22Rv1 (cell line): ENCODE measurements at regions not wholly inside any gene's neighbourhood (a gene's known extent, or its start where the extent isn't known, plus 50 kb on each side); places are given as distances from the start of the nearest gene placed in this dataset.

Experiments used
- H3K27ac ChIP-seq: fragments of 450-650 bp; 2 replicates; pipeline ENCODE4 v1.5.1; 2017
- ZFX ChIP-seq: fragments of 450-650 bp; IDR thresholded peaks from 2 replicates; pipeline ENCODE4 v1.6.1; 2017; ENCODE audit warnings: antibody characterized with exemption, borderline replicate concordance
- TF ChIP-seq, protein P1 (sequence below): fragments of 450-650 bp; IDR thresholded peaks from 2 replicates; pipeline ENCODE4 v1.5.1; 2017; ENCODE audit warnings: mild to moderate bottlenecking

DNA sequence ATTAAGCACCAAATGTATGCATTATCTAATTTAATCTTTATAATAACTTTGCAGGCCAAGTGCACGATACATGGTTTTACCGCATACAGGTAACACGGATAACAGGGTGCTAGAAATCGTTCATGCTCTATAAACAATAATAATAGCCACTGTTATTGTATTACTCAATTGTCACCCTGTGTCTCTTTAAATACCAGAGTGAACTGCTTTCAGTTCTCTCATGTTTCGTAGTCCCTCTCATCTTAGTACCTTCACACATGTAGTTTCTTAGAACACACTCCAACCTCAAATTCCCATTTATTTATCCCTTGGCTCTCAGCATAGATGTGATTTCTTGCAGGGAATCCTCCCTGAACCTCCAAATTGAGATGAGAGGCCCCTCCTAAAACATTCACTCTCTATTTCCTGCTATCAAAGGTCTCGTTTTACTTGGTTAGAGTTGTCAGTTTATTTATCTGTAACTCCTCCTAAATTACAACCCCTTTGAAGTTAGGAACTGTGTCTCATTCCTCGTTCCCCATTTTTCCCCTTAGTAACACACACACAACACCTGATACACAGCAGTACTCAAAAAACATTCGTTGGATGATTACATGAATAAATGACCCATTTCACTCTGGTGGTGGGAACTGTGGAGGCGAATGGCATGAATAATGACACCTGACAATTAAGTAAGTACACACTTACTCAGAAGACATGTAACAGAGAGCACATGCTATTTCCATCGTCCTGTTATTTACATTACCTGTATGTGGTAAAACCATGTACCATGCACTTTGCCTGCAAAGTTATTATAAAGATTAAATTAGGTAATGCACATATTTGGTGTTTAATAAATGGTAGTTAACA is 134.6 kb downstream of the BTG1 start:
- no peak overlapping the region for H3K27ac ChIP-seq
- no peak for TF ChIP-seq ZFX
- TF ChIP-seq, protein P1, sequence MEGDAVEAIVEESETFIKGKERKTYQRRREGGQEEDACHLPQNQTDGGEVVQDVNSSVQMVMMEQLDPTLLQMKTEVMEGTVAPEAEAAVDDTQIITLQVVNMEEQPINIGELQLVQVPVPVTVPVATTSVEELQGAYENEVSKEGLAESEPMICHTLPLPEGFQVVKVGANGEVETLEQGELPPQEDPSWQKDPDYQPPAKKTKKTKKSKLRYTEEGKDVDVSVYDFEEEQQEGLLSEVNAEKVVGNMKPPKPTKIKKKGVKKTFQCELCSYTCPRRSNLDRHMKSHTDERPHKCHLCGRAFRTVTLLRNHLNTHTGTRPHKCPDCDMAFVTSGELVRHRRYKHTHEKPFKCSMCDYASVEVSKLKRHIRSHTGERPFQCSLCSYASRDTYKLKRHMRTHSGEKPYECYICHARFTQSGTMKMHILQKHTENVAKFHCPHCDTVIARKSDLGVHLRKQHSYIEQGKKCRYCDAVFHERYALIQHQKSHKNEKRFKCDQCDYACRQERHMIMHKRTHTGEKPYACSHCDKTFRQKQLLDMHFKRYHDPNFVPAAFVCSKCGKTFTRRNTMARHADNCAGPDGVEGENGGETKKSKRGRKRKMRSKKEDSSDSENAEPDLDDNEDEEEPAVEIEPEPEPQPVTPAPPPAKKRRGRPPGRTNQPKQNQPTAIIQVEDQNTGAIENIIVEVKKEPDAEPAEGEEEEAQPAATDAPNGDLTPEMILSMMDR: no peak

DNA sequence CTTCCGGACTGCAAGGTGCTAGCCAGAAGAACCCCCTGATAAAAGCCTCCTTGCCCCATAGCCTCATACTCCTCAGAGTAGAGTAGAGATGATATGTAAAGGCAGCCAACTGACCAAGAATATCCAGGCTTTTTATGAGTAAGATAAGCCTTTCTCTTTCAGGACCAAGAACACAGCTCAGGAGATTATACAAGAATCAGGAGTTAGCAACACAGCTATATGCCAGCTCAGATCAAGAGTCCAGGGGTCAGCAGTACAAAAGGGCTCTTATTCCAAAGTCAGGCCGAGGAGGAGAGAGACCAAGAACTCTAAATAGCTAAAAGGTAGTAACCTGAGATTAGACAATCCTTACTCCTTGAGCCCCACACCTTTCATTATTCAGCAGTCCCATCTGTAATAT is 135.3 kb downstream of the BTG1 start:
- TF ChIP-seq, protein P1: no peak
- no peak for TF ChIP-seq ZFX
- H3K27ac ChIP-seq: no peak overlapping the region

DNA sequence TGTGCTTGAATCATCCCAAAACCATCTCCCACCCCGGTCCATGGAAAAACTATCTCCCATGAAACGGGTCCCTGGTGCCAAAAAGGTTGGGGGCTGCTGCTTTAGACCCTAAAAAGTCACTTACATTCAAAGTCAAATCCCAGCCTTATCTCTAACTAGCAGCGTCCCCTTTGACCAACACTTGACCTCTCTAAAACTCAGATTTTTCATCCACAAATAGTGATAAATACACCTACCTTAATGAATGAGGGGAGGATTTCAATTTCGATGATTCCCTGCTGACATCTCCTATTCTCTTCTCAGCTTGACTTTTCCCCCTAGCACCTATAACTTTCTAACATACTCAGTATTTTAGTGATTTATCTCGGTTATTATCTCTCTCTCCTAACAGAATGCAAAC is 137.3 kb downstream of the BTG1 start:
- H3K27ac ChIP-seq: no peak overlapping the region
- no peak for TF ChIP-seq ZFX
- TF ChIP-seq, protein P1: no peak

DNA sequence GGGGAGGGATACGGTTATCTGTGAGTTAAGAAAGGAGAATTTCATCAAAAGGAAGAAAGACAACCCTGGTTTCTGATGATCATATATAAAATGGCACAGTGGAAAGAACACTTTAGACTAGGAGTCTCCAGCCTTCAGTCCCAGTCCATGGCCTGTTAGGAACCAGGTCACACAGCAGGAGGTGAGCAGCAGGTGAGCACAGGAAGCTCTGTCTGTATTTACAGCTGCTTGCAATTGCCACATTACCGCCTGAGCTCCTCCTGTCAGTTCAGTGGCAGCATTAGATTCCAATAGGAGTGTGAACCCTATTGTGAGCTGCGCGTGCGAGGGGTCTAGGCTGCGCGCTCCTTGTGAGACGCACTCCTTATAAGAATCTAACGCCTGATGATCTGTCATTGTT is 137.9 kb downstream of the BTG1 start:
- TF ChIP-seq, protein P1: no peak
- no peak for TF ChIP-seq ZFX
- no peak overlapping the region for H3K27ac ChIP-seq

DNA sequence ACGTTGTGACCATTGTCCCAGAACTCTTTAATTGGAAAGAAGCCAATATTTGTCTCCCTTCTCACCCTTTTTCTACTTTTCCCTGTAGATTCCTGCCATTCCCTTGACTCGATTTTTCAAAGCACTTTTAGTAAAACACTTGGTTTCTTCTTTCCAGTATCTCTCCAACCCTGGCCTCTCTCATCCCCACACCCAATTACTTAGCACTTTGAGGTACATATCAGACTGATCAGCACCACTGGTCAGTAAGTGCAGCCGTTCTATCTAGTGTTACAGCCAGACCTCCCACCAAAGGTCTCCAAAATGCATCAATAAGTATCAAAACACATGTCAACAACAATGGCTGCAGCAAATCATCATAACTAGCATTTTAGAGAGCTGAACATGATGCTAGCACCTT is 141.9 kb downstream of the BTG1 start:
- TF ChIP-seq, protein P1: no peak
- TF ChIP-seq ZFX: no peak

DNA sequence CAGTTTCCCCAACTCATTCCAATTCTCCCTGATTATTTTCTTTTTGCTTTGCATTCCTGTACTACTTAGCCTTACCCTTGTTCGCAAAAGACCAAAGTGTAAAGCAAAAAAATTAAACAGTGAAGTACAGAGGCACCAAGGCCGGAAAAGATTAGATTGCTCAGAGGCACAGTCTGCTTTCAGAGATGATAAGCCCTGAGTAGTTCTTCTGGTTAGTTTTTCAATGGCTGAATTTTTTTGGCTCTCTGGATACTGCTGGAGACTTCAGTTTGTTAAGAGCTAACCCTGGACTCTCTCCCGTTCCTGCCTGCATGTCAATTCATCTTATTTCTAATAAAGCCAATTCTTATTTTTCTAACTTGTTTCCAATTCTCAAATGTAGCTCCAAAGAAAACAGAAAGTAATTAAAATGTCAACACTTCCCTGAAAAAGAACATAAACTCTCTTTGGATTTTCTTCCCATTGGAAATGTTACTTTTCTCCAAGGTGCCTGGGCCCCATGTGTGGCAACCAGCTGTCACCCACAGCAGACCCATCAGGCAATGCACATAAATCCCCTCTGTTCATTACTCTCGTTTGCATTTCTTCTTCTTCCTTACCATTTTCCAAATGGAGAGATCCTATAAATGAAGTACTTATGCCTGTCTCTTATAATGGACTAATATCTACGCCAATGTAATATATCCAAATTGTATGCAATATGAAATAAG is 142.8 kb downstream of the BTG1 start:
- no peak overlapping the region for H3K27ac ChIP-seq
- TF ChIP-seq ZFX: no peak
- TF ChIP-seq, protein P1: no peak

More for the DNA sequence above, 141.9 kb downstream of the BTG1 start:
- no peak overlapping the region for H3K27ac ChIP-seq

DNA sequence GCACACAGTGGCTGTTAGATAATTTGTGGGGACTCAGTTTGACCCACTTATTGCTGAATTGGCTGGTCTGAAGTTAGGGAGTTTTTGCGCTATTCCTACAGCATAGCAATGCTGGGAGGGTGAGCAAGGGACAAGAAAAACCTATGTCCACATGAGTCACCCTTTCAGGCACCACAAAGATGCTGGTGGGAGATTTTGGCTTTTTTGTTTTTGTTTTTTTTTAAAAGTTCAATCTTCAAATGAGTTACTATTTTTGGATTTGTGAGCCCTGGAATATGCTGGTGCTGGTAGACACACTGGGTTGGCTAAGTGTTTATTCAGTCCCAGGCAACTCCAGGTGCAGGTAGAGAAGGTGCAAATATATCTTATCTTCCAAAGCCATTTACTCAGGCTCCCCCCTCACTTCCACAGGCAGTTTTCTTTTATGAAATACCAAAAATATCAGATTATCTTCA is 143.4 kb downstream of the BTG1 start:
- TF ChIP-seq, protein P1: no peak
- no peak for TF ChIP-seq ZFX
- H3K27ac ChIP-seq: no peak overlapping the region
